DMS153 treated with DMSO at 0.1 percent for 48 hours (cell line): ENCODE measurements at regions not wholly inside any gene's neighbourhood (a gene's known extent, or its start where the extent isn't known, plus 50 kb on each side); places are given as distances from the start of the nearest gene placed in this dataset.
"Not testable (repeated sequence)": the region's sequence is repeated elsewhere in the genome, so short reads cannot be mapped to it uniquely, and the experiment has no call there.

ENCODE experiments used
- DNase-seq: peaks from one replicate; lab custom pipeline; 2025; ENCODE audit not compliant: unreplicated experiment; lab: John Stamatoyannopoulos, UW

DNA sequence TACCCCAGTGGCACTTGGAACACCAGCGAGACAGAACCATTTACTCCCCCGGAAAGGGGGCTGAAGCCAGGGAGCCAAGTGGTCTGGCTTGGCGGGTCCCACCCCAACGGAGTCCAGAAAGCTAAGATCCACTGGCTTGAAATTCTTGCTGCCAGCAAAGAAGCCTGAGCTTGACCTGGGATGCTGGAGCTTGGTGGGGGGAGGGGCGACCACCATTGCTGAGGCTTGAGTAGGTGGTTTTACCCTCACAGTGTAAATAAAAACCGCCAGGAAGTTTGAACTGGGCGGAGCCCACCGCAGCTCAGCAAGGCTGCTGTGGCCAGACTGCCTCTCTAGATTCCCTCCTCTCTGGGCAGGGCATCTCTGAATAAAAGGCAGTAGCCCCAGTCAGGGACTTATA is 62.8 kb downstream of the RPS24 start:
- not testable (repeated sequence) for DNase-seq

DNA sequence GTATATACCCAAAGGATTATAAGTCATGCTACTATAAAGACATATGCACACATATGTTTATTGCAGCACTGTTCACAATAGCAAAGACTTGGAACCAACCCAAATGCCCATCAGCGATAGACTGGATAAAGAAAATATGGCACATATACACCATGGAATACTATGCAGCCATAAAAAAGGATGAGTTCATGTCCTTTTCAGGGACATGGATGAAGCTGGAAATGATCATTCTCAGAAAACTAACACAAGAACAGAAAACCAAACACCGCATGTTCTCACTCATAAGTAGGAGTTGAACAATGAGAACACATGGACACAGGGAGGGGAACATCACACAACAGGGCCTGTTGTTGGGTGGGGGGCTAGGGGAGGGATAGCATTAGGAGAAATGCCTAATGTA is 68.9 kb downstream of the RPS24 start:
- DNase-seq, result not testable (repeated sequence)

DNA sequence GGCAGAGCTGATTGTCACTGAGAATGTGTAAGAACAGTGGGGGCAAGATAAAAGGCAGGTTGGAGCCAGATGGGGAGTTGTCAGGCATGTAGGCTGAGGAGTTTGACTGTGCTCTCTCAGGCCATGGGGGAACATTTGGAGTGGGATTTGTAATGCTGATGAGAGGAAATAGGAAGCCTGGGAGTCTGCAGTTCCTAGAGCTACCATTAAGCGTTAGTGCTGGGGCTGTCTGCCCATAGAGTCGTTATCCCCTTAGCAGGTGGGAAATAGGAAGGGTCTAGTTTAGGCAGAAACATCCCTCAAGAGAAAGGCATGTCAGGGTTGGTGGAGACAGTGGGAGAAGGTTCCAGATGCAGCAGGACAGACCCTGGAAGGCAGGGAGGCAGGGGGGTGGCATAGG is 75.5 kb downstream of the RPS24 start:
- no peak for DNase-seq

DNA sequence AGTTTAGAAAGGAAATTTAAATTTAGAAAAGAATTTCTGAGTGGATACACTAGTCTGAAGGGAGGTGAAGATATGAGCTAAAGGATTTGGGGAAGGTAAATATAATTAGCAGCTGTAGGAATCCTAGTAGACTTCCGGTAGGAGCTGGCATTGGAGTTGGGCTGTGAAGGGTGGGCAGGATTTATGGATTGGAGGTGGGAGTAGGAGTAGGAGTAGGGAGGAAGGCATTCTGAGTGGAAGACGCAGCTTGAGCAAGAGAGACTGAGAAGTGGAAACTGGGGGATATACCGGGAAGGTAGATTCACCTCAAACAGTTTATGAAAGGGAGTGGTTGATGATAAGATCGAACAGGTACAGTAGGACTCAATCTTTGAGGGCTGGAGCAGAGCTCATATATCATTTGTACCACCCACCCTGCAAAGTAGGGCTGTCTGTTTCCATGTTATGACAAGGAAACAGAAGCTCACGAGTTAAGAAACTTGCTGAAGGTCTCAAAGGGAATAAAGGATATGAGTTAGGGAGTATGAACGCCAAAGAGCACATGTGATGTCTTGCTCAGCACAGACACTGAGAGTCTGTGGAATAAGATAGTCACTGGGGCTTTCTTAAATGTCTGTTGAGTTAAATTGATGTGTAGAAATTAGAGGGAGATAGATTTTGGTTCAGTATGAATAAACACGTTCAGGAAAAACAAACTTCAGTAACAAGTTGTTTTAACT is 81.6 kb downstream of the RPS24 start:
- no peak for DNase-seq

DNA sequence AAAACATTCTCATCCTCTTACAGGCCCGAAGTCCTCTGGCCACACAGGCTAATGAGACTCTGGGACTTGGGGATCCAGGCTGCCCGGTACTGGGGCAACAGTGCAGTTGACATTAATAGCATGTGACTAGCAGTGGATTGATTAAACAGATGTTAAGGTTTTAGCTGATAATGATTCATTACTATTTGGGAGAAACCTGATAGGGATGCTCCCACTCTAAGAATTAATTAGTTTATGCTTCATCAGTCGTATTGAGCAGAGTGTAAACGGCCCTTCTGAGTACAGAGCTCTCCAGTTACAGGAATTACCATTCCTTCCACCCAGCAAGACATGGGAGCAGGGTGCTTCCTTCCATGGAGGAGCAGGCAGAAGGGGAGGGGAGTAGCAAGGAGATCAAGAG is 82.7 kb downstream of the RPS24 start:
- DNase-seq, result no peak

DNA sequence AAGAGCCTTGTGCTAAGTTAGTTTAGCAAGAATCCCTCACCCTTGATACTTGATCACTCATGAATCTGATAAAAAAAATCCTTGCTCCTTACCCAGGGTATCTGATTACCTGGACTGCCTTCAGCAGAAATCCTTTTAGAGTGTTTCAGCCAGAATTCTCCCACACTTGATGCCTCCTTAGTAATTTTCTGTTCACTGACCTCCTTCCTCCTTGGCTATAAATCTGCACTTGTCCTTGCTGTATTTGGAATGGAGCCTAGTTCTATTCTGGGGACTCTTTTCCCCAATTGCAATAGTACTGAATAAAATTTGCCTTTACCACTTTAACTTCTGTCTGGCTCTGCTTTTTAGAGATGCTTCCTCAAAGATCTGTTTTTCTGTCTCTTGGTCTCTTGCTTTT is 84.9 kb downstream of the RPS24 start:
- no peak for DNase-seq

DNA sequence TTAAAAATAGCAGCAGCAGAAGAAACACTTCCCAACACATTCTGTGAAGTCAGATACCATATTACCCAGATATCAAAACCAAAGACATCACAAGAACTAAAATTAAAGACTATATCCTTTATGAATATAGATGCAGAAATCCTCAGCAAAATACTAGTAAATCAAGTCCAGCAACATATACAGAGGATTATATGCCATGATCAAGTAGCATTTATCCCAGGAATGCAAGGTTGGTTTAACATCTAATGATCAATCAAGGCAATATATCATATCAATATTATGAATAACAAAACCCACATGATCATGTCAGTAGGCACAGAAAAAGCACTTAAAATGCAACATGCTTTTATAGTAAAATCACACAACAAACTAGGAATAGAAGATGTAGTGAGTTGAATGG is 88.1 kb downstream of the RPS24 start:
- DNase-seq, result no peak

DNA sequence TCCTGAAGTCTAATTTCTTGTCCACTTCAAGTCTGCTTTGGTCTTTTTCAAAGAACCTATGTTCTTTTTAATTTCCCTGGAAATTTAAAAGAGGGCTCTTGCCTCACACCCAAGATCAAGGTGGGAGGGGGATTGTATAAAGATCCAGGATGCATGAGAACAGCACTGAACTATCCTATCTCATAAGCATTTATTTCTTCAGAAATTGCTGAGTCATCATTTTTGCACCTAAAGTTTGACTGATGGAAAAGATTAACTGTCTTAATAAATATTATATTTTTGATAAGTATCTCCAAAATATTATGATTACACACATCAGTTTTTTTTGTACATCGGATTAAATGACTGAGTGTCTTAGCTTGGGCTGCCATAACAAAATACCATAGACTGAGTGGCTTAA is 90.5 kb downstream of the RPS24 start:
- no peak for DNase-seq

DNA sequence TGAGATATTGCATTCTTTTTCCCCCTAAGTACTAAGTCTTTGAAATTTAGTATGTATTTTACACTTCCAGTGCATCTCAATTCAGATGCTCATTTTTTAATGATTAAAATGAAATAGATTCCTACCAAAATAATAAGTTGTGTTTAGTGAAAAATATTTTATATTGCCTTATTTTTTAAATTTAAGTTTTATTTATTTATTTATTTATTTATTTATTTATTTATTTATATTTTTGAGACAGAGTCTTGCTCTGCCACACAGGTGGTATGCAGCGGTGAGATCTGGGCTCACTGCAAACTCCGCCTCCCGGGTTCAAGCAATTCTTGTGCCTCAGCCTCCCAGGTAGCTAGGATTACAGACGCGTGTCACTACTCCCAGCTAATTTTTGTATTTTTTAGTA is 95.5 kb downstream of the RPS24 start:
- no peak for DNase-seq

DNA sequence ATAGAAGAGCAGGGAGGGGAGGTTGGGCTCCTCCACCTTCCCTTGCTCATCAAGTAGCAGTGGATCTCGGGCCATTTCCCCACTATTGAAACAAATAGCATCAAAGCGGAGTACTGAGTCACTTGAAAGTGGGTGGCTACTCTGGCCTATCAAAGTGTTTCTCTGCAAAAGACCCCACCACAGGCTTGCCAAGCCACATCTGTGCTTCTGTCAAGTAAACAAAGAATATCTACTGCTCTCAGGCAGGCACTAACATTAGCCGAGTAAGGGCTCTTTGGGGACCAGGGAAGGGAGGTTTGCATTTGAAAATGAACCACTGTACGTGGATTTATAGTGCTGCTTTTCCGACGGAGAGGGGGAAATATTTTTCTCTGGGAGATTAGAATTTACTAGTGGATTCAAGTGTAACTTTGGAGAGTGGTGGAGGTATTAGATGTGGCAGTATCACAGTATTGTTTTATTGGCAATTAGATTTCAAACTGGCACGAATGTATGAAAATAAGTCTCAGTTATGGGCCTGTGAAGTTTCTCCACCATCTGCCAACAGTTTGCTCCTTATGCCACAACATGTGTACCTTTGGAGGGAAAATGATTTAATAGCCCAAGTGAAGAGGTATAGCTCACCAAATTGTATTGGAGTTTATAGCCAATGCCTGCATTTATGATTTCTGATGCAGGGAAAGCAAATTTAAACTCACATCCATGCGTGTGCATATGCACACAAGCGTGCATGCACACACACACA is 97.5 kb downstream of the RPS24 start:
- no peak for DNase-seq

DNA sequence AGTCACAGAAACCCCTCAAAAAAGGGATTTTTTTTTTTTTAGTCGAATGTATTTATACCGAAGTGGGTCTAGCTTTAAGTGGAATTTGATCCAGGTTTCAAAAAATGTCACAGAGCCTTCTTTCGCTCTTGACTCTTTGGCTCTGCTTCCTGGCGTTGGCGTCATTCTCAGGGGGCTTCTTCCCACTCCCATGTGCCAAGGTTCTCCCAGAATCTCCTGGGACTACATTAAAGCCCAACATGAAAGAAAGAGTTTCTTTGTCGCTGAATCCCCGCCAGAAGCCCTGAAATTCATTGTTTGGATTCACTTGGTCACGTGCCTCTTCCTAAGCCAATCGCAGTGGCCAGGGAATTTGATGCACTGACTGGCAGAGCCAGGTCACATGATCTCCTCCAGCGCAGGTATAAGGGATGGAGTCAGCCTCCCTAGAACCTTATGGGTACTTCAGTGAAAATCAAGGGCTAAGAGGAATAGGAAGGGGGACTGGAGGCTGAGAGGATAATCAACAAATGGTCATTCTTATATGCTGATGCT is 101.2 kb downstream of the RPS24 start:
- DNase-seq, result no peak

DNA sequence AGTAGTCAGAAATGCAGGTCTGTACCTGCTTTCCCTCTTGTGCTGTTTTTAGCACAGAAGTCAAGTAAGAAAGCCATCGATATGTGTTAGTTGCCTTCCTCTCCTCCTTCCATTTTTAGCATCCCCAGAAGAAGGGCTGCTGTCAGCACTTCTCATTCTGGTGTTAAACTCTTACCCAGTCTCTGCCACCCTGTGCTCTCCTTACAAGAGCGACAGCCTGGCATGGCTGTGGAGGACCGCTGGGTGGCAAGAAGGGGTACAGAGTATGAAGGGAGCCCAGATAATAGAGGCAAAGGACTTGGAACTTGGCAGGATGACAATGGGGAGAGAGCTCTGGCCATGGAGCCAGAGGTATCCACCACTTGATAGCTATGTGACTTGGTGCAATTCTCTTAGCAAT is 103.5 kb downstream of the RPS24 start:
- no peak for DNase-seq

DNA sequence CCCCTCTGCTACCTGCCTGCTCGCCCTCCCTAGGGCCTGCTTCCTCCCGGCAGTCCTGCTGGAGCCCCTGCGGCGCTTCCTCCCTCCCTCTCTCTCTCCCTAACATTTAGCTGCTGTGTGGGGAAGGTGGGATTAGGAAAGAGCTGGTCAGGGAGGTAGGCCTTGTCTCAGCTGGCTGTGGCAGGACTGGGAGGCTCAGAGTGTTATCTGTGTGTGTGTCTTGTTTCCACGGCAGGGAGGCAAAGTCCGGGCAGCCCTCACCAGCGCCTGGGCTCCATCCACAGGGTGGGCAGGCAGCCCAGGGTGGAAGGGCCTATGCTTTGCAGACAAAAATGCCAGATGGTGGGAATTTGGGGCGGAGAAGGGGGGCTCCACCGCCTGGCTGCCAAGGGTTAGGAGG is 105.7 kb downstream of the RPS24 start:
- DNase-seq, result no peak

DNA sequence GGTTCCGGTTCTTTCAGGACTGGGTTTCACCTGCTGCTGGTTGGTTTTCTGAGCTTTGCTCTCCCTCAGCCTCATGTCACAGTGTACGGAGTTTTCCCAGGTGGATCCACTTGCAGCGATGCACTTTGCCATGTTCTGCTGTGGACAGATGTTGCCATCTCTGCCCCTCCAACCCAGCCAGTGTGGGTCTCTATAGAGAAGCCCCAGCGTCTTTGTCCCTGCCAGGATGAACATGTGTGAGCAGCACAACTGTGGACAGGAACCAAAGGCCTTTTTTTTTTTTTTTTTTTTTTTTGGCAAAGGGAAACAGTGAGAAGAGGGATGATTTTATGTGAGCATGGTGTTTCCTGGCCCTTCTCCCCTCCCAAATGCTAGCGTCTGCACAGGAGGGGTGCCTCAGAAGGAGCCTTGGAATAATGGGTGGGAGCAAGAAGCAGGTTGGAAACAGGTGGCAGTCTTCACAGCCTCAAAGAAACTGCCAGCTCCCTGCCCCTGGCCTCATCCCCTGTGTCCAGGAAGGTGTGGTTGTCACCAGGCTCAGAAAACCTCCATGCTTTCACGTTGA is 106.5 kb downstream of the RPS24 start:
- DNase-seq, result no peak

DNA sequence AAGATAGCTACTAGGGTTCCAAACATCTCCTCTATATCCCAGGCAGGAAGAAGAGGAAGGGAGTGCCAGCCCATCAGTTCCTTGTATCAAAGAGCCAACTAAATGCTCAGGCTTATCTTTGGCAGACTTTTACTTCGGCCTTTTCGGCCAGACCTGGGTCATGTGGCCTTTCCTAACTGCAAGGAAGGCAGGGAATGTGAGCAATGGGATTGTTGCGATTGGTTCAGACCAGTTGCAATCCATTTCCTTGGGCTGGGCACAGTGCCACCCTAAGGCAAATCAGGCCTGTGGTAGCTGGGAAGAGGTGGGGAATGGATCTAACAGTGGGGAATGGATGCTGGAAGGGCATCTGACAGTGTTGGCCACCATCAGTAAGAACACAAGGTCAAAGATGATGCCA is 109.9 kb downstream of the RPS24 start:
- no peak for DNase-seq

DNA sequence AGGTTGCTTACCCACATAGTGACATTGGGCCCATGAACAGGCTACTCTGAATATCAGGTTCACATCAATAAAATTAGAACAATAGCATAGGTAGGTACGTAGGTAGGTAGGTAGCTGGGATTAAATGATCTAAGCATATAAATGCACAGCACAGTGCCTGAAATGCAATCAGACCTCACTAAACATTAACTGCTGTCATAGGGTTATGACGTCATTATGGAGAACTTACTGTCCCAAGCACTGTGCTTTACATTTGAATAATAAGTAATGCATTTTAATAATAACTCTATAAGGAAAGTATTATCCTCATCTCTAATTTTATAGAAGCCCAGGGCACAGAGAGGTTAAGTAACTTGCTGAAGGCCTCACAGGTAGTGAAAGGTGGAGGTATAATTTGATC is 112.5 kb downstream of the RPS24 start:
- no peak for DNase-seq

DNA sequence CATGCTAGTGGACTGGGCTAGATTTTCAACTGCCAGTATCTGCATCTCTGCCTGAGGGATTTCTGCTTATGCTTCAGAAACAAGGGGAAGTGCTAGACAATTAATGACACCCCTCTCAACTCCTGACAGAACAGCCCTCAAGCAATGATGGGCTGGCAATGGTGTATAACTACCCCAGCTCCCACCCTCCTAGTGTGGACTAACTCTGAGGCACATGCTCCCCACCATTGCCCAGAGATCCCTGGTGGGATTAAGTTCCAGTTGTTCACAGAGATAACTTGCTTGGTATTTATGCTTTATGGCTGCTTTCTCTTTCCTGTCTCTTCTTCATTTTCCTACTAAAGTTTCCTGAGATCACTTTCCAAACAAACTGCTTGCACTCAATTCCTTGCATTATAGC is 113.5 kb downstream of the RPS24 start:
- DNase-seq, result no peak

DNA sequence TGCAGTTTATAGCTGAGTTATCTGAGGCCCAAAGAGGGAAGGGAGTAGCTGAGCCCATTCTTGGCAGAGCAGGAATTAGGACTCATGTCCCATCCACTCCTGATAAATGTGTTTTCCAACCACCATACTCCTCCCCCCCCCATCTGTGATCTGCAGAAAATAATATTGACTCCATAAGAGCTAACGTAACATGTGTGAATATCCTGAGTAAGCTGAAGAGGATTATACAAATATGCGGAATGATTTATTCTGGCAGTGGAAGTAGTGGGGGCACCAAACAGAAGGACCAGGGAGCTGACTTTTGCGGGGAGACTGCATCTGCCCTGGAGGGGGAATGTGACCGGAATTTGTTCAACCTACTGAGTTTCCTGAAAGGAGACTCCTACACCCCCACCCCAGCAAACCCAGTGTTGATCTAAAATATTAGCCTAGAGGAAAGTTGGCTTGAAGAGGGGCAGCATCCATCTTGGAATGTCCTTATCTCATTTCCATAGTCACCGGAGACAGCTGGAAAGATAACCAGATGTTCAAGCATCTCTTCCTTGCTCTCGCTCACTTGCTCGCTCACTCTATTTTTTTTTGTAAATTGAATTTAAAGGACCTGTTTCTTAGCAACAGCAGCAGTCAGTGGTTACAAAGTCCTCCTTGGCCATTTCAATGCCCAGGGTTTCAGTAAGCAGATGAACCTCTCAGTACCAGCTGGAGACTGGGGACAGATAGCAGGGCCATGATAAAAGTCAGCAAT is 114.7 kb downstream of the RPS24 start:
- no peak for DNase-seq

DNA sequence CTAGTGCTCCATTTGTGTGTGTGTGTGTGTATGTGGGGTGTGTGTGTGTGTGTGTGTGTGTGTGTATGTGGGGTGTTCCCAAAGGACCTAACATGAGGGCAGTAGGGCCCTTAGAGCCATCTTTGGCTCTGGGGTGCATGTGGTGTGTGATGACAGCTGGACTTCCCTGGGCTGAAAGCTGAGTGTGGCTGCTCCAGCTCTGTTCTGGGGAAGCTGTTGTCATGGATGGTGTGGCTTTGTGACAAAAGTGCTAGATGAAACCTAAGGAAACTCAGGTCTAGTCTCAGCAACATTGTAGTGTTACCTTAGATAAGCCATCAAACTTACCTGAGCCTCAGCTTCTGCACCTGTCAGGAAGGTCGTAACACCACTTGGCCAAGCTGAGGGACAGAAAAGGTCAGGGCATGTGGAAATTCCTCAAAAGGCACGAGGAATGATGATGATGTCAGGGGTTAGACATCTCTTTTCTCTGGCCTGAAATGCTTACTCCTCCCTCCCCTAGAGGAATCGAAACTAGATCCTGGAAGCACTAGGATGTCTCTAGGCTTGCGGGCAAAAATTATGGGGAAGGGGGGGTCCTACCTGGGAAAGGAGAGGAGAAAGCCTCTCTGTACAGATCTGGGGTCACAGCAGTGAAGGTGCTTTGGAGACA is 115.4 kb downstream of the RPS24 start:
- no peak for DNase-seq

DNA sequence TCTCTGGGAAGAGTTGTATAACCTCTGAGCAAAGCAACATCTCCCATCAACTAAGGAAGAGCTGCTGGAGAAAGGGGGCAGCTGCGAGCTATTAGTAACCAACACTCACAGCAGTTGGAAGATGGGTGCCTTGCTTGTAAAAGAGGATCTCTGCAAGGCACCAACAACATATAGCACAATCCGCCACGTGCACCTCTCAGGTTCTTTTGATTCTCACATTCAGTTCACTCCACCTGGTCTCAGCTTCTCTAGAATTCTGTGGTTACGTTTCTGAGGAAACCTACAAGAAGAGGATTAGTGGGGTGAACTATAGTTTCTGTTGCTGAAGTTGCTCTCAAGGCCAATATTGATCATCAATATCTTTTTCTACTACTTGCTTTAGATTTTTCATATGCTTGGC is 117.1 kb downstream of the RPS24 start:
- no peak for DNase-seq

DNA sequence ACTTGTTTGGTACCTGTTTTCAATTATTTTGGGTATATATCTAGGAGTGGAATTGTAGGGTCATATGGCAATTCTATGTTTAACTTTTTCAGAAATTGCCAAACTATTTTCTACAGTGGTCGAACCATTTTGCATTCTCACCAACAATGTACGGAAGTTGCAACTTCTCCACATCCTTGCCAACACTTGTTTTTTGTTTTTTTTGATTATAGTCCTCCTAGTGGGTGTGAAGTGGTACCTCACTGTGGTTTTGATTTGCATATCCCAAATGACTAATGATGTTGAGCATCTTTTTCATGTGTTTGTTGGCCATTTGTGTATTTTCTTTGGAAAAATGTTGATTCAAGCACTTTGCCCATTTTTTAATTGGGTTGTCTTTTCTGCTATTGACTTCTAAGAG is 122.1 kb downstream of the RPS24 start:
- no peak for DNase-seq
